ENCODE measurements at regions not wholly inside any gene's neighbourhood (a gene's known extent, or its start where the extent isn't known, plus 50 kb on each side); places are given as distances from the start of the nearest gene placed in this dataset.

DNA sequence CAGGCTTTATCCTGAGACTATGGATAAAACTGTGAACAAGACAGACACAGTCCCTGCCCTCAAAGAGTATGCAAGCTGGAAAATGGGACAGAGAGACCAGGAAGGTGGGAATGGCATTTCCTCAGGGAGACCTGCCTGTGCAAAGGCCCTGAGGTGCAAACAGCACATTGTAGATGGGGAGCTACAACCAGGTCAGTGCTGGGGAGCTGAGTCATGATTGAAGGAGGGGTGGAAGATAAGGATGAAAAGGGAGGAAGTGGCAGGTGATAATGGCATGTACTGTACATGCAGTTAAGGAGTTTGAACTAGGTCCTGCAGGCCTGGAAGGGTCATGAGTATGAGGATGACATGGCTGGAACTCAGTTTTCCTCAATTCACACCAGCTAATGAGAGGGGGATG, 75.5 kb upstream of the BOD1 start:
- no peak for DNase-seq

DNA sequence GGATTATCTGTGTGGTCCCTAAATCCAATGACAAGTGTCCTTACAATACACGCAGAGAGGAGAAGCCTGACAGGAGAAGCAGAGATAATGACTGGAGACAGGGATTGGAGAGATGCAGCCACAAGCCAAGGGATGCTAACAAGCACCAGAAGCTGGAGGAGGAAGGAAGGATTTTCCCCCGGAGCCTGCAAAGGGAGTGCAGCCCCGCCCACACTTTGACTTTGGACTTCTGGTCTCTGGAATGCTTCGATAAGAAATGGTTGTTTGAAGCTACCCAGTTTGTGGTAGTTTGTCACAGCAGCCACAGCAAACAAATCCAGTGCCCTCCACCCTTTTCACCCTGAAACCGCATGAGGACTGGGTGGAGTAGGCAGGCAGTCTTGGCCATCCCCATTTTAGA, 77.2 kb upstream of the BOD1 start:
- DNase-seq: no peak

DNA sequence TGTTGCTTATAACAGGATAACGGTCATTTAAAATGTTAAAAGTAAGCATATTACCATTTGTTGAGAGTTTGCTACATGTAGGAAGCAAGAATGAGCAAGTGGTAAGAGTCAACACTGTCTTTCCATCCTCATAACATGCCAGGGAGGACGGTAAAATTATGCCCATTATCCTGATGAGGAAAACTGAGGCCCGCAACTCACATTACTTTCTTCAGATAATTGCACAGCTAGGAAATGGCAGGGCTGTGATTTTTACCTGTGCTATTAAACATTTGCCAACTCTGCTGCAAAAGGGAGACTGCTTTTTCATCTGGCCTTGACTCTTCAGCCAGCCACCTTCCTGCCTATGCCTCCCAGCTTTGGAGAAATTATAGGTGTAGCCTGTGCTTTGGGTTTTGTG, 79.8 kb upstream of the BOD1 start:
- DNase-seq: no peak

DNA sequence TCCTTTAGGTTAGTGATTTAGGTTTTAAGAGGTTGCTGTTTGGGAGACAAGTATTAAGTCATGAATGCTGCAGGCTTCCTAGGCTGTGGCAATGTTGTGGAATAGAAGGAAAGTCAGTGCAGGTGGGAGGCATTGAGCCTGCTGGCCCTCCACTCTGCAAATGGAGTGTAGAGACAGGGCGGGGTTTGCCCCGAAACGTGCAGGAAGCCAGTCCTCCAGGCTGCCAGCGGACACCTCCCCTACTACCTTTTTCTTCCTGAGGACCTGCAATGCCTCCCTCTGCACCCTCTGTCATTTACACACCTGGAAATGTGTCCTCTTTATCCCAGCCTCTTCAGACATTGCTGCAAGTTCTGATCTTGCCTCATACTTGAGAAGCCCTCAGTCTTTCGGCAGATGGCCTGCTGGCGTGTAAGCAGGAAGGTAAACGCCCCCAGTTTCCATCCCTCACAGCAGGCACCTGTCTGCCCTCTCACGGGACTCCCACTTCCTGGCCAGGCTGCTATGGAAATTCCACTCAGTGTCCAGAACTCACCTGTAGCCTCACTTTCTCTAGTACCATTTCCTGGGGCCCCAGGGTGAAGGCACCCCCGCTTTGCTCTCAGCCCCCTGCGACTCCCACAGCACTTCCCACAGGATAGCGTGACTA, 81.6 kb upstream of the BOD1 start:
- DNase-seq: no peak

DNA sequence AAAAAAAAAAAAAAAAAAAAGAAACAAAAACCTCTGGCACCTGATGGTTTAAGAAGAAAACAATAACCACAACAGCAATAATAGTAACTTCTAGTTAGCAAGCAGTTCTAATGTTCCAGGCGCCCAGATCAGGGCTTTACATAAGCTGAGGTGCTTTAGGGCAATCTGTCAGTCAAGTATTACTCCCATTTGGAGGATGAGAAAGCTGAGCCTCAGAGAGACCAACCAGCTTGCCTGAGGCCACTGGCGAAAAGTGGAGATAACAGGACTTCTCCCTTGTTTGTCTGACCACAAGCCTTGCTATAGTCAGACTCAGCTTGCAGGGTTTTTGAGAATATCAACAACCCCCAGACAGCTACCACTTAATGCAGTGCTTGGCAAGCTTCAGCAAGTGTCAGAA, 83.5 kb upstream of the BOD1 start:
- no peak for DNase-seq

DNA sequence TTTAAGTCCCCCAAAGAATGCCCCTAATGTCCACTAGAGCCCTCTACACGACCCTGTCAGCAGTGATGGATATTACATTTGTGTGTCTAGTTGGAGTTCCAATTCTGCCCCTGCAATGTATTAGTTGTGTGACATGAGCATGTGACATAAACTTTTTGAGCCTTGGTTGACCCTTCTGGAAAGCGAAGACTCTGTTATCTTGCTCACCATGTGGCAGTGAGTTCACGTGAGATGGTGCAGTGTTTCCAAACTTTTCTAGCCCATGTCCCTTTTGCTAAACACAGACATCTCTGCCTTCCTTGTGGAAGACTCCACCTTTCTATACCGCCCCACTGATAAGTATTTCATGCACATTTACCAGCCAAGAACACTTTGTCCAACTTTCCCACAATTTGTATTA, 87.0 kb upstream of the BOD1 start:
- no peak for DNase-seq

DNA sequence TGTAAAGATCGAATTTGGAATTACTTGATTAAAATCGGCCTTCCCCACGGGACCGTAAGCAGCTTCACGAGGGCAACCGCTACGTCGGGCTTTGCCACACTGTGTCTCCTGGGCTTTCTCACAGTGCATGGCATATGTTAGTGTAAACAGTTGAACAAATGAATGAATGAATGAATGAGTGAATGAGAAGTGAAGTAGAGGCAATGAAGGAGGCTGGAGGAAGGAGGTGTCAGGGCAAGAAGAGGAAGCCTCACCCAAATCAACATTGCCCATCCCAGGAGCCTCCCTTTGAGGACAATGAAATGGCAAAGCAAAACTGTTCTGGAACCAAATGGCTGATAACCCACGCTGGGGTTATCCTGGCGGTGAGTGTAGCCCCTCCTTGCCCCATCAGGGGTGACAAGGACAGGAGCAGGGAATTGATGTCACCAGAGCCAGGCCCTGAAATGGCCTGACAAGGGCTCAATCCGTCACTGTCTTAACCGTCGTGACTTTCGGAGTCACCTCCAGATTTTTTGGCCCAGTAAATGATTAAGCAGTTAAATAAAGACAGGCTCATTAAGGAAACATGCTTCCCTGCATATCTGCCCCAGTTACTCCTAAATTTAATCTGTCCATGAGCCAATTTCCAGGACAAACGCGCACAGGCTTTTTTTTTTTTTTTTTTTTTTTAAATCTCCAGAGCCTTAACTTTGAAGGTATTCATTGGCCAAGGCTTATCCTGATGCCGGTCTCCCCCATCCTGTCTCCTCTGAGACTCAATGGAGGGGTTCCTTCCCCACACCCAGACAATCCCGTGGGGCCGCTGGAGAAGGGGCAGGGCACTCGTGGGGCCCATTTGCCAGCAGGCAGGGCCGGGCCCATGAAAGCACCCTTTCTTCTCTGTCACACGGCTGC, 88.4 kb upstream of the BOD1 start:
- DNase-seq: no peak

DNA sequence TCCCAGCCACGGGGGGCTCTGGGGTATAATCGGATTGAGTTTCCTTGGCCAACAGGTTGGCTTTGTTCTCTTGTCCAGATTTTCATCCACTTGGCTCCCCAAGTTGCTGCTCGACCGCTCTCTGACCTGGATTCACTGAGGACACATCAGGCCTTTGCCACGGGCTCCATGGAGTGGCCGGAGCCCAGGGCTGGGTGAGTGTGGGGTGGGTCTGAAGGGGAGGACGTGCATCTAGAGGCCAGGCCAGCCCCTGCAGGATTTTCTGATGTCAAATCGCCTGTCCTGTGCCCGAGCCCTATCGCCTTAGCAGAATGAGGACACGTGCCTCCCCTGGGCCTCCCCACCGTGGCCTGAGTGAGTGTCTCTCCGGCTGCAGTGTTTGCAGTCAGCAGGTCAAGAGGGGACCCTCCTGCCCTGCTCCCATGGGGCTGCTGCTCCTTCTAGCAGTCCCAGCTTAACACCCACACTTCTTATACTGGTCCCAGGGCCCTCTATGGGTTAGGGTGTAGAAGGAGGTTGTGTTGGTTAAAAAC, 89.1 kb upstream of the BOD1 start:
- no peak for DNase-seq

DNA sequence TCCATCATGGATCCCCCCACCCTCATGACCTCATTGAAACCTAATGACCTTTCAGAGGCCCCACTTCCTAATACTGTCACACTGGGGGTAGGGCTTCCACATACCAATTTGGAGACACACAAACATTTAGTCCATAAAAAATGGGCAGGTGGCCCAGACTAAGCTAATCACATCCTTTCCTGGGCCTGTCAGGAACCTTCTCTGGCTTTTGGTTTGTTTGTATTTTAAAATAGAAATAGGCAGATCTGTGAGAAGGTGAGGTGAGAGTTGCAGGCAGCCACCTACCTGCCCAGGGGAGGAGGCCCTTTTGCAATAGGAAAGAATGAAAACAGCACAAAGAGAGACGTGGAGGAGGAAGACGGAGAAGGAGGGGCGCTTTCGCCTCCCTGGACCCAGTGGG, 90.2 kb upstream of the BOD1 start:
- DNase-seq: no peak

DNA sequence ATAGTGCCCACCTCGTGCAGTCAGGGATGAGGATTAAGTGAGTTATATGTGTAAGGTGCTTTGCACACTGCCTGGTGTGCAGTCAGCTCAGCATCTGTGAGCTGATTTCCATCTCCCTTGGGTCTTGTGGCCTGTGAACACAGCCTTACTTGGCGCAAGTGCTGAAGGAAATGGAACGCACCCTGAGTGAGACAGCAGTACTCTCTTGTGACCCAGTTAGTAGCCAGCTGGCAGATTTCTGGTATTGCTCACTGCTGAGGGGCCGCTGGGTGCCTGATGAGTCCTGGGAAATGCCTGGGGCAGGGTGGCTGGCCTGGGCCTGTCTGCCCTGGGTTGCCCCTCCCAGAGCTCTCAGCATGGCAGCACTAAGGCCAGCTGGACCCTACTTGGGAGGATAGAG, 90.9 kb upstream of the BOD1 start:
- no peak for DNase-seq

DNA sequence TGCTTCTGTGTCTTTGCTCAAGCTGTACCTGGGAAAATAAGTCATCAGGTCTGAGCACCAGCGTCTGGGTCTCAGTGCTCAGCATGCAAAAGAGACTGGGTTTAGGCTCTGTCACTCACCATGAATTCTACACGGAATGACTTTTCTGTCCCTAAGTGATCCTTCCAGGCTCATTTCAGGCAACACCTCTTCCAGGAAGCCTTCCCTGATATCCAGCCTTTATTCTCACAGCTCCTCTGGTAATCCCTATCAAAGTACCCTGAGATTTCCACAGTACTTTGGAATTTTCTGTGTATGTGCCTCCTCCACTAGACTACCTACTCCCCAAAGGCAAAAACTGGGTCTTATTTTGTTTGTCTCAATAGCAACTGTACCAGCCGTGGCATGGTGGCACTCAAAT, 92.7 kb upstream of the BOD1 start:
- no peak for DNase-seq

DNA sequence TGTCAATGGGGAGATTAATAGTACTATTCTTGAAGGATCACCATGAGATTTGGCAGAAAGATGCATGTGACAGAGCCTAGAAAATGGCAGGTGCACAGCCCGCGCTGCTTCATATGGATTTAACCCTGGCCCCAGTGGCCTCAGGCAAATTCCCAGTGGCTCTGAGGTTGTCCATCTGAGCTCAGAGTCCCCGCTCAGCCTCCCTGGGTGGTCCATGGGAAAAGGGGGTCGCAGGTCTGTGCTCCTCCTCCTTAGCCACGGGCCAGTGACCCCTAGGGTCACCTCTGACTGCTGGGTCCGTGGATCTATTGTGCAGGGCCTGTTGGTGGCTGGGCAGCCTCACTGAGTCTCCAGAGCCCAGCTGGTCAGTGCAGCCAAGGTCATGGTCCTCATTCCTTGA, 93.3 kb upstream of the BOD1 start:
- DNase-seq: no peak

DNA sequence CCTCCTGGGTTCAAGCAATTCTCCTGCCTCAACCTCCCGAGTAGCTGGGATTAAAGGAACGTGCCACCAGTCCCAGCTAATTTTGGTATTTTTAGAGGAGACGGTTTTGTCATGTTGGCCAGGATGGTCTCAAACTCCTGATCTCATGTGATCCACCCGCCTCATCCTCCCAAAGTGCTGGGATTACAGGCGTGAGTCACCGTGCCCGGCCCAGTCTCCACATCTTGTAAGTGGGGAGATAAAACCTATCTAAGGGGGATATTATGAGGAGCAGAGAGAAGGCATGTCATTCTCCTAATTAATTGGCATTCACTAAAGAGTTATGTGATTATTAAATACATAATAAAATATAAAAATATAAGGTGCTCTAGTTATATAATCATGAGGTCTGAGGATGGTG, 94.1 kb upstream of the BOD1 start:
- no peak for DNase-seq

DNA sequence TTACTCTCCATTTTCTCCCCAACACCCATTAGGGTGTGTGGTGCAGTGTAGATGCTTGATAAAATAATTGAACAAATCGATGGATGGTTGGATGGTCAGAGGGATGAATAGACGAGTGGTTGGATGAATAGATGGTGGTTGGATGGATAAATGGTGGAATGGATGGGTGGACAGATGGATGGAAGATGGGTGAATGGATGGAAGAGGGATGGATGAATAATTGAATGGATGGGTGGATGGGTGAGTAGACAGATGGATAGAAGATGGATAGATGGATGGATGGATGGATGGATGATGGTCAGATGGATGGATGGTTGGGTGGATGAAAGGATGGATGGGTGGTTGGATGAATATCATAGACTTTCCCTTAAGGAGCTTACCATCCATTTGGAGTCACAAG, 95.0 kb upstream of the BOD1 start:
- DNase-seq: no peak

DNA sequence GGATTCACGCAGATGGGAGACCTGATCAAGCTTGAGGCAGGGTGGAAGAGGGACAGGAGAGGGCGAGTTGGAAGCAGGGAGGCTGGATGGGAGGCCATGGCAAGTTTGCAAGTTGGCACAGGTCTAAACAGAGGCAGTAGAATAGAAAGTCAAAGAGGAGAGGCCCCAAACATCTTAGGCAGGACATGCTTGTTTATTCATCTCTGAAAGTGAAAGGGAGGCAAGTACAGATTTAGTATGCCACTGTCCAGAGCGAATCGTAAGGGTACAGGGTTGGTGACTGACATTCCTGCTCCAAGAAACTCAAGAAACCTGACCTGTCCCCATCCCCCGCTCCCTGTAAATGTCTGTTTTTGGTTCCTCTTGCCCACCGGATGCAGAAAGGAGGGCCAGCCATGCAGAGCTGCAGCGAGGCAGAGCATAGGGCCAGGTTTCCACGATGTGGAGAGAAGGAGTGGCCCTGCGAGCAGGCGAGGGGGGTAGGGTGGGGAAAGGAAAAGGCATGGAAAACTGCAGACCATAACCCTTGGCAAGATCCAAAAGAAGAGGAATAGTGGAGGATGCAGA, 96.2 kb upstream of the BOD1 start:
- no peak for DNase-seq

DNA sequence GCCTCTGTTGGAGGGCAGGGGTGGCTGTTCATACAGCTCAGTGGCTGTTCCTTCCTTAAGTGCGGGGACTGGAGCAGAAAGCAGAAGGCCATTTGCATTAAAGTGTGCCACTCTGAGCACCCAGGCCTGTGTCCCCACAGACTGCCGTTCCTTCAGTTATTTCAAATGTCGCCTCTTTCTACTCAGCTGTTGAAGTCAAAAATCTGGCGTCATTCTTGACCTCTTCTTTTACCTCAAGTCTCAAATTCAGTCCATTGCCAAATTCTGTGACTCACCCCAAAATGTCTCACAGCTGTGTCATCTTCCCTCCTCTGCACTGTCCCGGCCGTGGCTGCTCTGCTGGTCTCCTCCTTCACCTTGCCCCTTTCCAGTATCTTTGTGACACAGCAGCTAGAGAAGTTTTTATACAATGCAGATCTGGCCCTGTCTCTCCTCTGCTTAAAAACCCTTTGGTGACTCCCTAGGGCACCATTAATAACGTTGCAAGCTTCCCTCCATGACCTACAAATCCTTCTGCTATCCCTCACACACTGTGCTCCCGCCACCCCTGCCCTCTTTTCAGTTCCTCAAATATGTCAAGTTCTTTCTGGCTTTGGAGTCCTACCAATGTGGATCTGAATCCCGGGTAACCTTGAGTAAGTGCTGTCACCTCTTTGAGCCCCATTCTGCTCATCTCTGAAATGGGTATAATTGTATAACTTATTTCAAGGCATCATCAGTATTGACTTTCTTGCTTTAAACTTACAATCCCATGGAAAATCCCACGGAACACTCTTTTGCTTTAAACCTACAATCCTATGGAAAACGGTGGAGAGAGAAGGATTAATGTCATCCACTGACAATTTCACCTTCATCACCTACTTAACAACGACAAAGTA, 98.3 kb upstream of the BOD1 start:
- DNase-seq: no peak

DNA sequence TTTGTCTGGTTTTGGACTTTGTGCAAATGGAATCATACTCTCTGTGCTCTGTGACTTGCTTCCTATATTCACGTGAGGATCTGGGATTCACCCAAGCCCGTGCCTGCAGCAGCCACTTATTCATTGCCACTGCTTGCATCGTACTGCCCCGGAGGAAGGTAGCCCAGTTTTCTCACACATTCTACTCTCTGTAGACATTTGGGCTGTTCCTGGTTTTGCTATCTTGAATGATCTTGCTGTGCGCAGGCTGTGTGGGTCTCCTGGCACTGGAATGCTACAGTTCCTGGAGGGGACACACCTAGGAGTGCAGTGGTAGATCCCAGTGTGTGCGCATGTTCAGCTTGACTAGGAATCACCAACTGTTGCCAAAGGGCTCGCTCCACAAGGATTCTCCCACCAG, 99.2 kb upstream of the BOD1 start:
- DNase-seq: no peak

DNA sequence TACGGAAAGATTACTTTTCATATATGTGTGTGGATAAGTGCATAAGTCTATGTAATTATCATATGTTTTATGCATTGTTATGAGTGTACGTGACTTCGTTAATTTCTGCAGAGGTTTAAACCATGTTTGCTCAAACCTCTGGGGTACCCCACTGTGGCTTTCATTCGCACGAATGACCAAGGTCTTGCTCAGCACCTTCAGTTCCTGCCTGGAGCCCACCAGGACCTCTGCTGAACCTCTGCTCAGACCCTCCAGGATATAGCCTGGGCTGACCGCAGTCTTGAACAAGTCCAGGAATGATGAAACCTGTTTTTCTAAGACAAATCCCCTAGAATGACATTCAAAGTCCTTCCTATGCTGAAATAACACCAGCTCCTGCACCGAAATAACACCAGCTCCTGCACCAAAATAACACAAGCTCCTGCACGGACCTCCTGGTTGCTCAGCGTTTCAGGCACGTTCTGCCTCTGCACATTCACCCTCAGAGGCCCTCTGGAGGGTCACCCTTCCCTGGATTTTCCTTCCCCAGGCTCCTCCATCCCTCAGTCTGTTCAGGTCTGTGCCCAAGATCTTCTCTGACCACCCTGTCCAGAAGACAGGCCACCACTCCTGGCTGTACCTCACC, 99.7 kb upstream of the BOD1 start:
- no peak for DNase-seq

DNA sequence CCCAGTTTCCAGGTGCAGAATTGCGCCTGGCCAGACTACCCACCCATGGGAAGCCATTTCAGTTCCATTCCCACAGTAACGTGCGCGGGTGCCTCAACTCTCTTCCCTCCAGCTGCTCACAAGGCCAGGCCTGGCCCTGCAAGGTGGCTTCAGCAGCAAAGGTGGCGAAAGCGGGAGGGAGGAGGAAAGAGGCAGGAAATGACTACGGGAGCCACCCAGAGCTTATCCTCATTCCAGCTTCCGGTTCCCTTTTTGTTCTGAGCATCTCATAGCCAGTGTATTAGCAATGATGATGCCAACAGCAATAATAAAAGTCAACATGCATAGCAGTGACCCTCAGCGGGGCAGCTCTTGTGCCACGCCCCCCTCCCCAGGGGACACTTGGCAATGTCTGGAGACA, 101.5 kb upstream of the BOD1 start:
- DNase-seq: no peak

DNA sequence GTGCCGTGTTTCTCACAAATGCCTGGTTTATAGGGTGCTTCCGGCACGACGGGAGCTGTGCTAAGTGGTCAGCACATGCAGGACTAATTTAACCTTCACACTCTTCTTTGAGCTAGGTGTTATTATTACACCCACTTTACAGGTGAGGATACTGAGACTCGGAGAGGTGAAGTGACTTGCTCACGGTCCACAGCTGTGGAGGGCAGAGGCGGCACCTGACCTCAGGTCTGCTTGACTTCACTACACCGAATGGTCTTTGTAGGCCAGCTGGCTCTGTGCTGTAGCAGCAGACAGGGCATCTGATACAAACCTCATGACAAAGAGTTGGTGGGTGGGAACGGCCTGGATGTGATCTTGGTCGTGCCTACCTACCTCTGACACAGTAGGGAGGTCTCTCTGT, 102.0 kb upstream of the BOD1 start:
- no peak for DNase-seq

DNA sequence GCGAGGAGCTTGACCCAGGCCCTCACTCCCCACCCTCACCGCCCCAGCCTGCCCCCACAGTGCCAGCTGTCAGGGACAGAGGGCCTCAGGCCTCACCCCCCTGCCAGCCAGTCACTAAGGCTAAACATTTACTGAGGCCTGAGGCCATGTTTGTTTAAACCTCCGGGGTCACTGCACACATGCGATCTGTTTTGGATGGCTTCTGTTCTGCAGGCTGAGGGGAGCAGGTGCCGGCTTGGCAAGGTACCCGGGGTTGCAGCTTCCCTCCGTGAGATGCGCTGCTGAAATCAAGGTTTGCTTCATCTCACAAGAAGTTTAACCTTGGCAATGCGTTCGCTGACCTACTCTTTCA, 103.3 kb upstream of the BOD1 start:
- DNase-seq: no peak

DNA sequence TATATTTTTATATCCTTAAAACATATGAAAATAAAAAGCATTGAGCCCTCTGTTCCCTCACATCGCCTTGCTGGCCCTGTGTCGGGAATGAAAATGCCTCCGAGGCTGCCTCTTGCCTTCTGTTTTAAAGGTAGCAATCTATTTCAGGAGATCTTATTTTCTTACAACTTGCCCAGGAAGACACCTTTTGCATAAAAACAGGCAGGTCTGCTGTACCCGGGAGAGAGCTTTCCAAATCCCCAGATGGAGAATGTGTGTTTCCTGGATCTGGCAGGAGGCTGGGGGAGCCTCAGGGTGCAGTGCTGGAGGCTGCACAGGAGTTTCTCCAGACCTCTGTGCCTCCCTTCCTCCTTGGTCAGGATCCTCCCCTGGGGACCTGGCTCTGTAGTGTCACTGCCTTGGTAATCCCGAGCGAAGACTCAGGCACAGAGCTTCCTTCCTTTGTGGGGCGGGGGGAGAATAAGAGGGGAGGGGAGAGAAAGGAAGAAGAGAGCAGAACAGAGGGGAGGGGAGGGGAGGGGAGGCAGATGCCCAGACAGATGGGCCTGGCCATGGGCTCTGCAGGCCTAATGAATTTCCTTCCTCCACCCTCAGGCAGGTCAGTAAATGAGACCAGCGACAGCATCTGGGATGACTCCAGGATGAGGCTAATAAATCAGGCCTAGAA, 104.0 kb upstream of the BOD1 start:
- no peak for DNase-seq

Data from NCI-H446 (cell line).